HG03097 (cell line): ENCODE measurements at regions not wholly inside any gene's neighbourhood (a gene's known extent, or its start where the extent isn't known, plus 50 kb on each side); places are given as distances from the start of the nearest gene placed in this dataset.
"Not testable (repeated sequence)": the region's sequence is repeated elsewhere in the genome, so short reads cannot be mapped to it uniquely, and the experiment has no call there.

Experiments used
- ATAC-seq: cut with Tn5 transposase; IDR thresholded peaks from one replicate; pipeline ENCODE4 v1.9.1; 2021; ENCODE audit not compliant: unreplicated experiment, low FRiP score

DNA sequence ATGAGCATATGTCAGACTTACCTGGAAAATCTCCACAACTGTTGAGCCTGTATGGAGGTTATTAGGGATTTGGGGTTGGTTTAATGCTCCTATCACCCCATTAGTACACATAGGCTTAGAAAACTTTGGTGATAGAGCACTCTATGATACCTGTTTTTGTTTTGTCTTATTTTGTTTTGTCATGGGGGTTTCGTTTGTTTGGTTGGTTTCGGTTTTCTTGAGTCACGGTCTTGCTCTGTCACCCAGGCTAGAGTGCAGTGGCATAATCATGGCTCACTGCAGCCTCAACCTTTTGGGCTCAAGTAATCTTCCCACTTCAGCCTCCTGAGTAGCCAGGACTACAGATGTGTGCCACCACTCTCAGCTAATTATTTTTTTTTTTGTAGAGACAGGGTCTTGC lies 70.0 kb downstream of the MZT1 start:
- ATAC-seq: no peak

DNA sequence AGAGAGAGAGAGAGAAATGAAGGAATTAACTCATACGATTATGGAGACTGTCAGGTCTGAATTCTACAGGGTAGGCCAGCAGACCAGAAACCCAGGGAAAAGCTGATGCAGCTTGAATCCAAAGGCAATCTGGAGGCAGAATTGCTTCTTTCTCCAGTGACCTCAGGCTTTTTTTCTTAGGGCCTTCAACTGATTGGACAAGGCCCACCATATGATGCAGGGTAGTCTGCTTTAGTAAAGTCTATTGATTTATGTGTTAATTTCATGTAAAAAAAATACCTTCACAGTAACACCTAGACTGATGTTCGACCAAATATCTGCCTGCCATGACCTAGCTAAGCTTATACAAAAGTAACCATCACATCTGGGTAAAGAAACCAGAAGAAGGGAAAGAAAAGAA lies 71.1 kb downstream of the MZT1 start:
- ATAC-seq: no peak

DNA sequence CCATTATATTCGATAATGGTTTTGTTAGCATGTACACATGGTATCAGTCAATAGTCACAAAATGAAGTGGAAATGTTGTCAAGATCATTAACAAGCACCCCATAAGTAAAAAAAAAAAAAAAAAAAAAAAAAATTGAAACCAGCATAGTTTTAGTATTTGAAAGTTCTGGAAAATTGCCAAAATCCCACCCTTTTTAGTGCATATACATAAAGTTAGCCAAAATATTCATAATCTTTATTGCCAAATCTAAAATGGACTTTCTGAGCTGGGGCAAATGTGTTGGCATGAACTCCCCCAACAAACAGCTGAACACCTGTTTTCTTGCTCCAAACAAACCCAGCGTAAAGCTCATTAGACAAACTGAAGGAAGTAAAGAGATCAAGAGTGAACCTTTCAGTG lies 73.9 kb downstream of the MZT1 start:
- ATAC-seq: no peak

DNA sequence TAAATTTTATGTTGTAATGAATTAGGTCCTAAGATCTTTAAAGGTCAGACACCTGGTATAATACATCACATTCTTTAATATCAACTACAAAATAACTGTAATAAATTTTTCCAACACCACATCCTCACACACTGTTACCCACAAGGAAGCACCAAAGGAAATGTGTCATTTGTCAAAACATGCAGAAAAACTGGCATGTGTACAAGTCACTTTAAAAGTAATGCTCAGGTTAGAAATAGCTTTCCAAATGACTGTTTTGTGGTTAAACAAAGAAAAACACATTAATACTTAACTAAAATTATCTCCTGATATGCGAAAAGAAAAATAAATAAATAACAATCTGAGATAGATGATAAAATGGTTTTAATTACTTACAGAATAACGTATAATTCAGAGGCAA lies 74.7 kb downstream of the MZT1 start:
- no peak for ATAC-seq

DNA sequence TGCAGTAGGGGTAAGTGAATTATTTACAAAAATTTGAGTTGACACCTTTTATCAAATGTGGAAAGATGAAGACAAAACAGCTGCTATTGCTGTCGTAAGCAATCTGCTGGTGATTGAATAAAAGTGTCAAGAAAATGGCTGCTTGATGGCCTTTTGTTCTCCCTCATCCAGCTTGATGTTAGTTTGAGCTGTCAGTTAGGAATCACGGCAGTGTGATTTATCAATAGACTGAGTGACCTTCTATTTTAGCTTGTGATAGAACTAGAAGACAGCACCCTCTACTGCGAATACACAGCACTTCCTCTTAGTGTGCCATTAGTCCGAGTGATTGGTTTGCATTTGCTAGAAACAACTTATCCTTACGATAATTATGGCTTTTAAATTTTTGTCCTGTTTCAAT lies 76.3 kb downstream of the MZT1 start:
- no peak for ATAC-seq

DNA sequence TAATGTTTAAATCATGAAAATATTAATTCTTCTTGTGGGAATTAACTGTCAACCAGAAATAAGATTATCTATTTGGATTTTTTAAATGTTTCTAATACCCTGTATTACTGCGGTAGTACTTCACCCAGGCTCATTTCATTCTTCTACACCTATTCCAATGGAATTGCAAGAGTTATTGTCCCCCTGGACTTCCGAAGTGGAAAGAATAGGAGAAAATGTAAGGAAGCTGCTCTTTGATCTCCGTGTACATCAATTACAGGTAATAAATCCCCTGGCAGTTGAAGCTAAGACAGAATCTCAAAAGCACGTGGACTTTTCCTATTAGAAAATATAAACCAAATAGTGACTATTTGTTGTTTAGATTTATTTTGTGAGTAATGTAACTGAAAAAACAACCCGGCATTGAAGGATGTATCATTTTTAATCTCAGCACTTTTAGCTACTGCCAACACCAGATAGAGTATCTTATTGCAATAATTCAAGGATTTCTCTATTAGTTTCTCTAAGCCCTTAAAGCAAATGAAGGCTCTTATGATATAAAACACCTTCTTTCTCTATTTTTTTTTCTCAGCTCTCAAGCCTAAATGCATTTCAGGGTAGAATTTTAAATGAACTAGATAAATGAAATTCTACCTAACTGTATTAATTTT lies 77.3 kb downstream of the MZT1 start:
- no peak for ATAC-seq

DNA sequence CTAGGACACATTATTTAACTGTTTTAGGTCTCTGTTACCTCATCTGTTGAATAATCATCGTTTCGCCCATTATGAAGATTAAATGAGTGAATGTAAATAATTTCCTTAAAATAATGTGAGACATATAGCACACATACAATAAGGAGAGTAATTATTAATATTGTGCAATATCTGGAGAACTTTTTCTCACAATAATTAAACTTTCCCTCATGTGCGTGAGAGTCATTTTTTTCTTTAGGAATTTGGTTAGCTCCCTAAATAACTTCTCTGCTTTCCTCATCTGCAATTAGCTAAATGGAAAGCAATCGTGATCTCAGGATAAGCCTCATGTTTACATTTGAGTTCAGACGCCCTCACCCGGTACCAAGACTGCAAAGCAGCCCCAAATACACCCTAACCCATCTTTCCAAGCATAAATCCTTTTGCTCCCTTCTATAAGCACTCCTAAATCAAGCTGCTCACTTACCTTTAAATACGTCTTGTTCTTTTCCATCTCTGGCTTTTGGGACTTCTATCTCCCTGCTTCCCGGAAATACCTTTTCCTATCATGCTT lies 78.8 kb downstream of the MZT1 start:
- ATAC-seq: no peak

DNA sequence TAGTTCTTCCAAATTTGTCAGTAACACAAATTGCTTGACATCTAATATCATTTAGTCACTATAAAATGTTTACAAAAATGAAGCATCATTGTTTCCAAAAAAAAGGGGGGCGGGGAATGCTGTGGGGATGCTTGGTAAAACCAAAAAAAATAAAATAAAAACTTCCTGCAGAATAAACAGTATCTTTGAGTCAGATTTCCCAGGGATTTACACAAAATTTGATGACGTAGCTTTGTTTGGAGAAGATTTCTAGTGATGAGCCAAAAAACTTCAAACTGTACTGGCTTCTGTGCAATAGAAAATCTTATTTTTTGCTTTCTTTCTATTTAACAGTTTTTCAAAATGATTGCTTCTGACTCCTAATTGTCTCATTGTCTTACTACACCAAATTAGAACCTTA lies 80.0 kb downstream of the MZT1 start:
- ATAC-seq: no peak

DNA sequence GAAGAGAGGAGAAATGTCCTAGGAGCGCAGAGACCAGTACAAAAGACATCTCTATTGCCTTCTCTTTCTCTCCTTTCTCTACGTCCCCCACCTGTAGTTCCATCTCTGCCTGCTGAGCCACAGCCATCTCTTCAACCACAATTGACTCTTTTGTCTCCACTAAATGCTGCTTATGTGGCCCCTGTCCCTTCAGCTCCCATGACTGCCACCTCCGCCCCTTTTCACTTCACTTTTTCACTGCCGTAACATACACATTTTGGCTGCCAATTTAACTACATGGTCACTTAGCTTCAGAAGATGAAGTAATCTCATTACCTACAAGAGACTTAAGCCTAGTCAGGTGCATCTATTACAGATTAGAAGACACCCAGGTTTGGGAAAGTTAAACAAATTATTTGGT lies 81.9 kb downstream of the MZT1 start:
- no peak for ATAC-seq

DNA sequence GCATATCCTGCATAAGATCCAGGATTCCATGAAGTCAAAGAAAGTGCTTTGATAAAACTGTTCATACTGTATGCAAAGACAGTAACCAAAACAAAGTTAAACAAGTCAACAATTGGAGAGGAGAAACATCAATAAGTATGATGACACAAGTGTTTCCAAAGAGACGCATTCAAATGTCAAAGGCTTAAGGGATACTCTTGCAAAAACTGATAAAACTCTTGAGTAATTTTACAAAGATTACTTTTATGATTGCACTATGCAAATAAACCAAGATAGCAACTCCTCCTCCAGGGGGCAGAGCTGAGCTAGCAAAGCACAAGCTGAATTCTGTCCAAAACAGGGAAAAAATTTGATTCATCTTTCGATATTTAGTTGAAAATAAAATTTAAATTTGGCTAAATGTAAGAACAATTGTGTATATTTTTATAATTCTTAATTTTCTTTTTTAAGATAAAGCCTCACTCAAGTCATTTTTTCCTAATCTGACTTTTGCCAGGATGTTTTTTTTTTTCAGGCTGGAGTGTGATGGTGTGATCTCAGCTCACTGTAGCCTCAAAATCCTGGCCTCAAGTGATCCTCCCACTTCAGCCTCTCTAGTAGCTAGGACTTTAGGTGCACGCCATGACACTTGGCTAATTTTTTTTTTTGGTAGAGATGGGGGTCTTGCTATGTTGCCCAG lies 84.0 kb downstream of the MZT1 start:
- no peak for ATAC-seq

DNA sequence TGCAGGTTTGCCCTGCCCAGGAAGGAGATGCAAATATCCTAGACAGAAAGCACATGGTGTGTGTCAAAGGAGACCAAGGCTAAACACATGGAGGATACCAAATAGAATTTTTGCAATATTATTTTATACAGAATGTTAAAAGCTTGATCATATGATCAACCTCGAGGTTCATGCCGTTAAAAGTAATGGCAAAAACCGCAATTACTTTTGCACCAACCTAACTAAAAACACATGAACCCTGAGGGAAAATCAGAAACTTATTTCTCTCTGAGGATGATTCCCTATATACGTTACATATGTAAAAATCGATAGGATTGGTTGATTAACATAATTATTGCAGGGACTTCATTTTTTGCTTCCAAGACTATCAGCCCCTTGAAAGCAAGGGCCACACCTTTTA lies 88.1 kb downstream of the MZT1 start:
- ATAC-seq: no peak

DNA sequence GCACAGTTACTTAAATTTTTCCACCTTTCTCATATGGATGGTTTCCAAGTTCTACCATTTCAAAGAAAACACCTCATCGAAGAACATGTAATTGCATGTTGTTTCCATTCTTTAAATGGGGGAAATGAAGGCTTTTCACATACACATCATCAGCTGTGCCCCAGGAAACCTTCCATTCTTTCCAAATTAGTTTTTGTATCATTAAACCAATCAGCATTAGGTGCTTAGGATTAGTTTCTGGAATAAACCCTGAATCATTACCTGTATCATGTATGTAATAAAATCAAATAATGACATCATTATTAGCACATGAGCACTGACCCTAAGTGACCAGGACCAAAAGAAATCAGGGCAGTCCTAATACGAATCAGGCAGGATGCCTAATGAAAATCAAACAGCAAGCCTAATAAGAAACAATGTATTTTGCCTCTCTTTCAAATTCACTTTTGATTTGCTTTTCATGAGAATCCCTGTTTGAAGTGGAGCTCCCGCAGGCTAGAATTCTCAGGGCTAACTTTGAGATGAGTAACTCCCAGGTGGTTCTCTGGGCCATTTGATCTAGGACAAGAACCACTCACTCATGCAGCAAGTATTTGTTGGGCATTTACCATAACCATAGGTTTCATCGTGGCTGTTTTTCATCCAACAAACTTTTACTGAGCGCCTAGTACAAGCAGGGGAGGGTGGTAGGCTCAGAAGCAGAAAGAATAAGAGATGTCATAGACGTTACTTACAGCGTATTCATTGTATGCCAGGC lies 89.2 kb downstream of the MZT1 start:
- ATAC-seq: no peak

DNA sequence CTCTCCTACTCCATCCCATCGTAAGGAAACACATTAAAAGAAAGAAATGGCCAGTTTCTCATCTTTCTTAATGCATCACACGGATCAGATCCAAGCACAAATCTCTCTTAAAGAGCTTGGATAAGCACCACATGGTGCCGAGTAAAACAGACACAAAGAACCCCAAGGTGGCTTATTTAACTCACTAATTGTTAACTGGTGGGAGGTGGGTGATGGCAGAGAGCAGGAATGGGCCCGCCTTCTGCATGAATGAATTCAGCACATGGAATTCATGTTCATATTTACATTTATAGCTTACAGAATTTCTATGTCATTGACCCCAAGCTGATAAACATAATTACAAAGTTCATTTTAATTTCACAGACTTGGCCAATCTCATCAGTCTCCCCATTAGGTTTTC lies 89.9 kb downstream of the MZT1 start:
- no peak for ATAC-seq

DNA sequence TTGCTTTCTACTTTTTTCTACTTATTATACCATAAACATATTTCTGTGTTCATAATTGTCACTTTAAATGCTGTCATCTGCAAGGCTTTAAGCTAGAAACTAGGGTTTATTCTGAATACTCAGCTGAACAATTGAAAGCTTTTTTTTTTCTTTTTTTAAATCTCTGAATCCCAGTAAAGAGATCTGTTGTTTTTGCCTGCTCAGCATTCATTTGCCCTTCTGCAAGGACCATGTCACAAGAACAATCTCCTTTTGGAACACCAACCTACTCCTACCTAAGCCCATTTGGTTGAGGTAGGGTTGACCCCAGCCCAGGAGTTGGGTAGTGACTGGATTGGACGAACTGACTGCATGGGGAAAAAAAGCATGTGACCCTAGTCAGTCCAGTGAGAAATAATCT lies 92.6 kb downstream of the MZT1 start:
- no peak for ATAC-seq

DNA sequence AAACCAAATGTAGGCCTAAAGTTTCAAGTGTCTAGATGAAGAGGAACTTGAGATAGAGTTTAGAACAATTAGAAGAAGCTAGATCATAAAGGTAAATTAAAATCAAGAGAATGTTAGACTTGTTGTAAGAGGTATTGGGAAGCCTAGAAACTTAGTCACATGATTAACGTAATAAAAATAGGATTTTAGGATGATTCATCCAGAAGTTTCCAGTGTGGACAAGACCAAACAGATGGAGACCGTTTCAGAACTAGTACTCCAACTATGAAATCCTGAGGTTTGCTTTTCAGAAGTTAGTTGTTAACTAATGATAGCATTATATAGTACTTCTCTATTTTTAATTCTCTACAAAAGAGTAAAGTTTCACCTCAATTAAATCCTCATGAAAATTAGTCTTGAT lies 104.9 kb downstream of the MZT1 start:
- no peak for ATAC-seq

DNA sequence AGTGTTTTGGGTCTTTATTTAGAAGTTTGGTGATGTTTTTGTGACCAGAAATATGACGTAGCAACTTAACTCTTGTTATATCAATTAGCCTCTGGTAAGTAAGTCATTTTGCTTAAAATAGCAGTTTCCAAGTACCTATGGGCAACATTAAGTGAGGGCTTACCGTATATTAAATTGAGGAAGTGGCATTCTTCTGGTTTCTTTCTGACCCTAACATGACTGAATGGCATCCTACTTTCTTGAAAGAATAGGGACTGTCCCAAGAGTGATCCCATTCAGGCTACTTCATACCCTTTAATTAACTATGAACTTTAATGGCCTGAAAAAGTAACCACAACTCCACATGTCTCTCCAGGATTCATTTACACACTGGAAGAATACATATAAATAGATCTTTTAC lies 106.6 kb downstream of the MZT1 start:
- no peak for ATAC-seq

DNA sequence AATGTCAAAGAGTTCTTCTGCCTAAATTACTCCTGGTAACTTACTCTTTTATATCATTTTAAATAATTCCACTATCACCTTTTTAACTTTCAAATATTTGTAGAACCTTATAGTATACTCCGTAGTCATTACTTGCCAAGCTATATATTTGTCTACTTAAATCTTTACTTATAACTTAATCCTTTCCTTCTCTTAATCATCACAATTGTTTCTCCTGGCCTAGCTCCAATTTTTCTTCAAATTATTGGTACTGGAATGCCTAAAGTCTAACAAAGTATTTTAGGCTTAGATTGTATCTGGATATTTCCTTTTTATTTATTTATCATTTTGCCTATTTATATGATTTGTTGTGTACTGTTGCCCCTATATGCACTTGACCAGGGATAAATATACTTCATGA lies 109.5 kb downstream of the MZT1 start:
- ATAC-seq: no peak

DNA sequence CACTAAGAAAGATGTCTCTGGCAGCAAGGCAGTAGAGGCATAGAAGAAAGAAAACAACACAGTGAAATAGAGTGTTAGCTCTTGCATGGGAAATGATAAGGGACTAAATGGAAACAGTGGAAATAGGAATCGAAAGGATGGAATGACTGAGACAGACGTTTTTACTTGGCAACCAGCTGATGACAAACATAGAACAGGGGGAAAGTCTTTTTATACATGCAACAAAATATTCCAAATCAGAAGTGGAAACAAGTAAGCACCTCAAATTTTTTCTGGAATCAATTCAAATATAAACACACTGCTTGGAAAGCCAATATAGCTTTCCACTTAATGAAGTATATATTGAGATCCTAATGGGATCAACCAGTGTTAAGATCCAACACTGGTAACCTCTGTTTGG lies 110.2 kb downstream of the MZT1 start:
- no peak for ATAC-seq

DNA sequence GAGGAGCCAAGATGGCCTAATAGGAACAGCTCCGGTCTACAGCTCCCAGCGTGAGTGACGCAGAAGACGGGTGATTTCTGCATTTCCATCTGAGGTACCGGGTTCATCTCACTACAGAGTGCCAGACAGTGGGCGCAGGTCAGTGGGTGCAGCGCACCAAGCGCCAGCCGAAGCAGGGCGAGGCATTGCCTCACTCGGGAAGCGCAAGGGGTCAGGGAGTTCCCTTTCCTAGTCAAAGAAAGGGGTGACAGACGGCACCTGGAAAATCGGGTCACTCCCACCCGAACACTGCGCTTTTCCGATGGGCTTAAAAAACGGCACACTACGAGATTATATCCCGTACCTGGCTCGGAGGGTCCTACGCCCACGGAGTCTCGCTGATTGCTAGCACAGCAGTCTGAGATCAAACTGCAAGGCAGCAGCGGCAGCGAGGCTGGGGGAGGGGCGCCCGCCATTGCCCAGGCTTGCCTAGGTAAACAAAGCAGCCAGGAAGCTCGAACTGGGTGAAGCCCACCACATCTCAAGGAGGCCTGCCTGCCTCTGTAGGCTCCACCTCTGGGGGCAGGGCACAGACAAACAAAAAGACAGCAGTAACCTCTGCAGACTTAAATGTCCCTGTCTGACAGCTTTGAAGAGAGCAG lies 117.1 kb downstream of the MZT1 start:
- not testable (repeated sequence) for ATAC-seq

DNA sequence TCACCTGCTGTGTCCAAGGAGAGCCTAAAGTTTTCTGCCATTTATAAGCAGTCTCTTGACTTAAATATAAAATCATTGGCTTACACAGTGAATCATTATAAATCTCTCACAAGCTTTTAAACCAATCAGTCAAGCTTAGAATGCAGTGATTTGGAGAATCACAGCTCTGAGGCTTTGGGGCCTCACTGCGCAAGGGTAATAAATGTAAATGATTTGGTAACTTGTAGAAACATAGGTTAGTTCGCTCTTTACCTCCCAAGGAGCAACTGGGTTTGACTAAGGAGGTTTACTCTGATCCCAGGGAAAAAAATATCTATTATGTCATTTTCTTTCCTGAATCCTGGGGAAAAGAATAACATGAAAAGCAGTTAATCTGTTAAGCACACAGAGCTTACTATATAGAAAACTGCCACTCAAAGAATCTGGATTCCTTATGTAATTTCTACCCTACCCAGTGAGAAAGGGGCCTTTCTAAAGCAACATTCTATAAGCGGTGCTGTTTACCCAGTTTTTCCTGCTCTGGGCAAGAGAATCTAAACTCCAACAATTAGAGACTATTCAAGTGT lies 128.2 kb downstream of the MZT1 start:
- no peak for ATAC-seq
